ENCODE measurements at regions not wholly inside any gene's neighbourhood (a gene's known extent, or its start where the extent isn't known, plus 50 kb on each side); places are given as distances from the start of the nearest gene placed in this dataset.
A peak's percentile ranks its signal among the peaks of the same experiment; 100 is the strongest.

DNA sequence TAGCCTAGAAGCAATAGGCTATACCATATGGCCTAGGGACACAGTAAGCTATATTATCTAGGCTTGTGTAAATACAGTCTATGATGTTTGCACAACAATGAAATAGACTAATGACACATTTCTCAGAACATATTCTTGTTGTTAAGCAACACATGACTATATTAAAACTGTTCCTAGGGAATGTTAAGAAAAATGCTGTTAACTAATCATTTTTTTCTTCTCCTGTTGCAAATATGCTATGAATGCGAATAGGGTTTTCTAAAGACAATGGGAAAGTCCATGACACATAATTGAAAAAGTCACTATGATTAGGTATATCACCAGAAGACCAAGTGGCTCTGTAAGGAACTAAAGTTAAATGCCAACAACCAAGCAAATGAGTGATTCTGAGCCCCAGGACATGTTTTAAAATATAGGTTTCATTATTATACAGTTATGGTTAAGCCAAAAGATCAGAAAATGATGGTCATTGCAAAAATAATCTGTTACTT, 454.0 kb upstream of the SORCS1 start:
- no peak for DNase-seq

GRCh38 chr10:107616463-107617410, 452.2 kb upstream of the SORCS1 start:
- no peak for DNase-seq

- no peak for DNase-seq
Observed at GRCh38 chr10:107616031-107616430, 451.5 kb upstream of the SORCS1 start.

- DNase-seq: no peak
Observed at GRCh38 chr10:107614939-107615685, 450.6 kb upstream of the SORCS1 start.

DNA sequence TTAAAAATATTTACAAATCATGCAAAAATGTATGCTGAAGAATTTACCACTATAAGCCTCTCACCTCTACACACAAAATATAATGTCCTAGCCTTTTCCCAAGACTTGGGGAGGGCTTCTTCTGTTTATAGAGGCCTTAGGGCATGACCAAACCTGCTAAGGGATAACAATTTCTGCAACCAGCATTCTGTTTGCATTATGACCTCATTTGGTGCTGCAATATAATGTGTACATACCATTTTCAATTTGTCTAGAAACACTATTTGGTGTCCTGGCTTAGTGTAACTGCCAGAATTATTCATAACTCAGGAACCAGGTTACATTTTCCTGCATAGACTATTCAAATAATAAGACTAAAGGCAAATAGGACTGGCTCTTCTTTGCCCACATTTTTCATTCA, 446.6 kb upstream of the SORCS1 start:
- DNase-seq: no peak

DNA sequence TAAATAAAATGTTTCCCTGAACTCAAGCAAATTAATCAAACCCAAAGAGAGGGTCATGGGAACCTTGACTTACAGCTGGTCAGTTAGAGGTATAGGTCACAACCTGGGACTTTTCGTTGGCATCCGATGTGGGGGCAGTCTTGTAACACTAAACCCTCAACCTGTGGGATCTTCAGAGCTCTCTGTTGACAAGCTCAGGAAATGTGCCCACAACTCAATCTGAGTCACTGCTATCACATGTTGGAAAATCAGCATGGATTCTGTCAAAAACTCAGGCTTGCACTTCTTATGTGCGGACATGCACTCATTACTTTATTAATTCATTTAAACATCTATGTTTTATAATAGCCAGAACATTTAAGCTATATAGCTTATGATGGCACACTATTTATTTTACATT, 424.6 kb upstream of the SORCS1 start:
- DNase-seq: no peak

DNA sequence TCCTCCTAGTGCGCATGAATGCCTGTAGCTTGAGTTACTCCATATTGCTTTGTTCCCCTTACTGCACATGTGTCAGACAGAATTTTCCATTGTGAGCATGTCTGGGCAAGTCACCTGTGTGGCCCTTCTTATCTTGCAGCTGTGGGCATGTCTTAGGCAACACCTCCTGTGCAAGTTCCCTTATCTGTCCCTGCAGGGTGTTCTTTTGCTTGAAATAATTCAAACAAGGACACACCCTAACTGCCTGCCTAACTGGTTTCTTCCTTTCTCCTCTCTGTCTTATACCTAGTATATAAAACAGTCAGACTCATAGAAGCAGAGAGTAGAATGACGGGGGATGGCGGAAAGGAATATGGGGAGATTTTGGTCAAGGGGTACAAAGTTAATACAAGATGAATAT, 421.1 kb upstream of the SORCS1 start:
- DNase-seq: no peak

GRCh38 chr10:107583974-107584373, 419.5 kb upstream of the SORCS1 start:
- DNase-seq: no peak

GRCh38 chr10:107579970-107580369, 415.5 kb upstream of the SORCS1 start:
- no peak for DNase-seq

- no peak for DNase-seq
Observed at GRCh38 chr10:107577221-107577620, 412.7 kb upstream of the SORCS1 start.

DNA sequence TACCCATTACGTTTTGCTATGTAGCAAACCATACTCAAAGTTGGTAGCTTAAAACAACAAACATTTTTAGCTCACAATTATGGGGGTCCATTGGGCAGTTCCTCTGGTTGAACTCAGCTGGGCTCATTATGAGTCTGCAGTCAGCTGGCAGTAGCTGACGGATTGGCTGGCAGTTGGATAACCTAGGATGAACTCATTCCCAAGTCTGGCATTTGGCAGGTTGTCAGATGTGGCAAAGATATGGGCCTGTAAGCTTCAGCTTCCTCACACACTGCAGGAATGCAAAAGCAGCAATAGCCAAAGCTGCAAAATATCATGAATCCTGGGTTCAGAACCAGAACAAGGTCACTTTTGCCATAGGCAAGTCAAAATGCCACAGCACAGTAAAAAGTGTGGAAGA, 412.2 kb upstream of the SORCS1 start:
- no peak for DNase-seq

DNA sequence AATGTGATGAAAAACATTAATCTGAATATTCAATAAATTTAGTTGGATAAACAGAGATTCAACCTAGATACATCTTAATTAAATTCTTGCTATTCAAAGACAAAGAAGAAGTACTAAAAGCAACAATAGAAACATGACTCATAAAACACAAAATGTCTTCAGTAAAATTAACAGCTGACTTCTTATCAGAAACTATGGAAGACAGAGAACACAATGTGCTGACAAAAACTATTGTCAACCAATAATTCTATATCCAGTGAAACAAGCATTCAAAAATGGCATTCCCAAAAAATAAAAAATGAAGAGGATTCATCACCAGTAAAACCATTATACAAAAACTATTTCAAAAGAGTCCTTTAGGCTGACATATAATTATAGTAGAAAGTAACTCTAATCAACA, 400.5 kb upstream of the SORCS1 start:
- no peak for DNase-seq

DNA sequence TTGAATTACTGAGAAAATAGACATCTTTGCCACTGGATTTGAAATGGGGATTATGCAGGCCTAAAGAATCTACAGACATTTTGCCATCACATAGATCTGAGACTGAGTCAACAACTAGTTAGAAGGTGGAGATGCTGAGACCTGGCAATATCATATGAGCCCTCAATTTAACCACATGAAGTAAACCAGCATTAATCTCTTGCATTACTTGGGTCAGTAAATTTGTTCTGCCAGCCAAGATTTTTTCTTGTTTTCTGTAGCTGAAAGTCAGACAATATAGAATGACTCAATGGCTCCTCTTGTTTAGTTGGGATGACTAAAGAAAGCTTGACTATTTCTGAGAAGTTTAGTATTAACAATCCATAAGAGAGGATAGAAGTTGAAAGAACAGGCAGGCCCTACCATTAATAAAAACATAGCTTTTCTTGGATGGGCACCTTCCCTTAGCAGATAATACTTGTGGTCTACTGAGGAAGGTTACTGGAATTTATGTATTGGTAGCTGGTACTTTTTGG, 396.7 kb upstream of the SORCS1 start:
- DNase-seq: no peak

GRCh38 chr10:107557916-107558315, 393.4 kb upstream of the SORCS1 start:
- DNase-seq: no peak

- no peak for DNase-seq
Observed at GRCh38 chr10:107554333-107554732, 389.8 kb upstream of the SORCS1 start.

GRCh38 chr10:107553470-107553869, 389.0 kb upstream of the SORCS1 start:
- DNase-seq: no peak

DNA sequence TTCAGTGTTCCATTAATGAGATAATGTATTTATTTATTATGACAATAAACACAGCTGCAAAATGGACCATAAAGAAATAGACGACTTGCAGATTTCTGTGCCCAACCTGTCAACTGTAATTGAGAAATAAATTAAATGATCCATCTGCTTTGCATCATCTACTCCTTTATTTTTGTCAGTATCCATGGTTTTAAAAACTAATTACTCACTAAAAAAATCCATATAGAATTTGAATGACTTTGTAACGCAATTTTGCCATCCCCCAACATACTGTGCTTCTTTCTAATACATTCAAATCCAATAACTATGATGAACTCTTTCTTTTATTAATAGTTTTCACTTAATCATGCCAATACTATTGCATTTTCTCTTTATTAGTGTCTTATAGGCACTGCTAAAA, 388.5 kb upstream of the SORCS1 start:
- no peak for DNase-seq

DNA sequence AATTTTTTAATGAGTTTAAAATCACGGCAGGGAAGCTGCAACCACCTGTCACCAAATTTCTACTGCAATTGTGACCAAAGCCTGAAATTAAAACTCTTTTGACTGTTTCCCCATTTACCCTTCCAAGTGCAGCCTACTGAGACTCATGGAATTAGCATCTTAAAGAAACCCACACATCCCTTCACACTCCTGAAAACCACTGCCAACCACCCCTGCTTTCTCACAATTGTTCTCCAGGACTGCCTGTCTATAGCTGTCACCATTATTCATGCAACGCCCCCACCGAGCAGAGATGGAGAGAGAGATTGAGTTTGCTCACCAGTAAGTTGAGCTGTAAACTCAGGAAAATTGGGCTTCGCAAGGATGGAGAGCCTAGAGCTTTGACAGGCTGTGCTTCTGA, 383.8 kb upstream of the SORCS1 start:
- no peak for DNase-seq

DNA sequence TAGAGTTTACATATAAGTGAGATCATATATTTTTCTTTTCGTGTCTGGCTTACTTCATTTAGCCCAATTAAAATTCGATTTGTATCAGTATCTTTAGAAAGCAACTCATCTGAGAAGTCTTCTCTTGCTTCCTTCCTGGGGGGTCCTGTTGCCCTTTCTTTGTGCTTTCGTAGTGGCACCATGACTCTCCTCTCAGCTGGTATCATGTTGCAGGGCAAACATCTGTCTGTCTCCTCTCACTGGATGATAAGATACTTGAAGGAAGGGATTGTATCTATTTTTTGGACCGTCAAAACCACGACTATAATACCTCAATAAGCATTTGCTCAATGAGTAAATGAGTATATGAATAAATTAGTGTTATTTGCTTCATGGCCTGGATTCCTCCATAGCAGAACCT, 382.5 kb upstream of the SORCS1 start:
- DNase-seq: no peak

- peak in 1 of 2 experiments; percentile 5 for DNase-seq
Observed at GRCh38 chr10:107546284-107546683, 381.8 kb upstream of the SORCS1 start.

DNA sequence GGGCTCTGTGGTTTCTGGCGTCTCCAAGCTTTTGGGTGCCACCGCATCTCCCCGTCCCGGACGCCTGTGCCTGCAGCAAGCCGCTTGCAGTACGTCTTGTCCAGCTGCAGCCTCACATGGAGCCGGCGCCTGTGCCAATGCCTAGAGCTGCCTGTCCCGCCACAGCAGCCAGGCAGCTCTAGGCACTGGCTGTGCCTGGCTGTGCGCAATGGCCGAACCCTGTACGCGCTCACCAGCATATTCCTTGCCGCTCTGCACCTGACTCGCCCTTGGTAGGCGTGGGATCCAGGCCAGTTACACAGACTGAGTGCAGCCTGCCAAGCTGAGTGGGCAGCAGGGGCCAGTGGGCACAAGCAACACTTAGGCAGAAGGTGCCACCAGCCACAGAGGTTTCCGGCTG, 381.2 kb upstream of the SORCS1 start:
- DNase-seq: no peak

GRCh38 chr10:107544706-107545520, 380.4 kb upstream of the SORCS1 start:
- no peak for DNase-seq

DNA sequence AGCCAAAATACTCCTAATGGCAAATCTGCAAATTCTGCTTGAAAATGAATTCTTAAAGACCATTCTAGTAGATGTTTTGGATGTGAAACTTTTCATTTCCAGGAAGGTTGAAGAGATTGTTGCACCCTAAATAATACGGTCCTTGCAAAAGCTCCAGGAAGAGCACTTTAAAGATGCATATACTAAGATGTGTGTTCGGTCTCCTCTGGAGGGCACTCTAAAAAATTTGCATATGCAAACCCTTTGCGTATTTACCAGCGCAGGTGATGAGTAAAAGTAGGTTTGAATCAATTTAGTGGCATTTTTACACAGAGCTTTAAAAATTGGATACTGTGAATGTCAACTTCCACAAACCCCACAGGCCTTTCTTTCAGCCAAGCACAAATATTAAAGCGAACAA, 378.1 kb upstream of the SORCS1 start:
- no peak for DNase-seq

Measured in SW 1271 (cell line).